ENCODE measurements at regions not wholly inside any gene's neighbourhood (a gene's known extent, or its start where the extent isn't known, plus 50 kb on each side); places are given as distances from the start of the nearest gene placed in this dataset.

DNA sequence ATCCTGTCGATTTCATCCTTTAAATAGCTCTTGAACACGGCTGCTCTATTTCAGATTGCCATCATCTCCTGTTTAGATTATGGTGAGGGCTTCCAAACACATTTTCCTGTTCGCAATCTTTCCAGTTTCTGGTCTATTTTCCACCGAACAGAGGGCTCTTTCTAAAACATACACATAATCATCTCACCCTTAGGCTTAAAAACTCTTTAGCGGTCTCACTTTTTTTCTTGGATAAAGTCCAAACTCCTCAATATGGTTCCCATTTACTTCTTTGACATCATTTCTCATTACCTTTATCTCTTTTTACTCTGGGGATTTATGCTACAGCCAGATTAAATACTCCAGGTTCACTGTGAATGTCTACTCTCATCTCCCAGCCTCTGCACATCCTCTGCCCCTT, 103.4 kb upstream of the STMND1 start (continued):
- TF ChIP-seq, protein P1, sequence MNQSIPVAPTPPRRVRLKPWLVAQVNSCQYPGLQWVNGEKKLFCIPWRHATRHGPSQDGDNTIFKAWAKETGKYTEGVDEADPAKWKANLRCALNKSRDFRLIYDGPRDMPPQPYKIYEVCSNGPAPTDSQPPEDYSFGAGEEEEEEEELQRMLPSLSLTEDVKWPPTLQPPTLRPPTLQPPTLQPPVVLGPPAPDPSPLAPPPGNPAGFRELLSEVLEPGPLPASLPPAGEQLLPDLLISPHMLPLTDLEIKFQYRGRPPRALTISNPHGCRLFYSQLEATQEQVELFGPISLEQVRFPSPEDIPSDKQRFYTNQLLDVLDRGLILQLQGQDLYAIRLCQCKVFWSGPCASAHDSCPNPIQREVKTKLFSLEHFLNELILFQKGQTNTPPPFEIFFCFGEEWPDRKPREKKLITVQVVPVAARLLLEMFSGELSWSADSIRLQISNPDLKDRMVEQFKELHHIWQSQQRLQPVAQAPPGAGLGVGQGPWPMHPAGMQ (IDR thresholded peaks at IDR 0.05; ENCODE audit: borderline replicate concordance), result no peak
- TF ChIP-seq ATF7 (IDR thresholded peaks at IDR 0.05; ENCODE audit: low read depth), result no peak

DNA sequence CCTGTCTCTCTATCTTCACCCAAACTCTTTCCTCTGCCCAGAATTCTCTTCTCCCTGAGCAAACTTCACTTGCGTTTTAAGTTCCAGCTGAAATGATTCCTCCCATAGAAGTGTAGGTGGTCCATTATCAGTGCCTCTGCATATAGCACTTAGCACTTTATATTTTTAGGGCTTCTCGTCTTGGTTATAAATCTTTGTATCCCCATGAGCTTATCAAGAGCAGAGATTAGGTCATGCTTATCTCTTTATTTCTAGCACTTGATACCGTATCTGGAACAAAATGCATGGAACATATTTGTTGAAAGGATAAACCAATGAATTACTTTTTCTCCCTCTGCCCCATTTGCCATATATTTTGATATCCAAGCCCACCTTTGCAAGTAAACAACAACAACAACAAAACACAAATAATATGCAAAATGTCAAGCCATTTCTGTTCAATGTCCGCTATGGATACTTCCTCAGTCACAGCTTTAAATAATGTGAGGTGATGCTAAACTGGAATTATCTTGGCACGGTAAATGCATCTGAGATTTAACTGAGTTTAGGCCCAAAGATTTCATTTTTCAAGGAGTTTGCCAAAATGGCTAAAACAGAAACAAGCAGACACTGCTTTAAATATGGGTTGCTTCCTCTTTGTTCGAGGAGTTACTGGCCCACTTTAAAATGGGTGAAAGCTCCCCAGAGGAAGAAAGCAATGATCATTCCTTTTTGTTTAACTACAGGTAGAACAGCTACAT, 106.2 kb upstream of the STMND1 start:
- FAIRE-seq (no peak), ATAC-seq (no peak), DNase-seq (ENCODE audit: low read depth, low spot score) (no peak)
- RAD21 ChIA-PET (ENCODE audit: unreplicated experiment), result no interaction called here
- Histone ChIP-seq H3K36me3 (ENCODE audit: control insufficient read depth in 2 of 2, insufficient read depth in 2 of 2, low read length in 1 of 2) (no peaks in the 10 kb centered on the region), H3K79me2 (ENCODE audit: control insufficient read depth, insufficient read depth, low read length) (no peaks in the 10 kb centered on the region), H3K27ac (ENCODE audit: control insufficient read depth, insufficient read depth) (no peak overlapping the region), H3K4me1 (ENCODE audit: control insufficient read depth, insufficient read depth, low read length) (no peaks in the 10 kb centered on the region), H2AFZ (ENCODE audit: control insufficient read depth, low read depth, low read length) (no peak overlapping the region), H3K9ac (ENCODE audit: control insufficient read depth, insufficient read depth, low read length) (no peak overlapping the region), H3K4me2 (ENCODE audit: control insufficient read depth, insufficient read depth) (no peak overlapping the region), H4K20me1 (ENCODE audit: control insufficient read depth, insufficient read depth) (no peaks in the 10 kb centered on the region), H3K4me3 (no peak overlapping the region), H3K27me3 (replicated peaks in 1 of 2; ENCODE audit: control insufficient read depth in 2 of 2, insufficient read depth in 2 of 2, low read length in 1 of 2) (no peaks in the 10 kb centered on the region; a peak in 1 of 4 replicates), H3K9me3 (replicated peaks; ENCODE audit: control insufficient read depth, insufficient read depth, low read length) (no peaks in the 10 kb centered on the region; the same call in 2 of the 3 replicates)
- TF ChIP-seq TCF3 (IDR thresholded peaks at IDR 0.05; ENCODE audit: borderline replicate concordance, insufficient read depth, low read depth, low read length) (no peak), NFIC (IDR thresholded peaks at IDR 0.05; ENCODE audit: low read depth, low read length) (no peak), RFX5 (IDR thresholded peaks at IDR 0.05; ENCODE audit: low read depth, low read length) (no peak), ZNF217 (IDR thresholded peaks at IDR 0.05) (no peak), ATF7 (IDR thresholded peaks at IDR 0.05; ENCODE audit: low read depth) (no peak), SMAD5 (IDR thresholded peaks at IDR 0.05; ENCODE audit: low read depth) (no peak), IRF4 (IDR thresholded peaks at IDR 0.05; ENCODE audit: low read depth, low read length) (no peak)
- TF ChIP-seq, protein P2, sequence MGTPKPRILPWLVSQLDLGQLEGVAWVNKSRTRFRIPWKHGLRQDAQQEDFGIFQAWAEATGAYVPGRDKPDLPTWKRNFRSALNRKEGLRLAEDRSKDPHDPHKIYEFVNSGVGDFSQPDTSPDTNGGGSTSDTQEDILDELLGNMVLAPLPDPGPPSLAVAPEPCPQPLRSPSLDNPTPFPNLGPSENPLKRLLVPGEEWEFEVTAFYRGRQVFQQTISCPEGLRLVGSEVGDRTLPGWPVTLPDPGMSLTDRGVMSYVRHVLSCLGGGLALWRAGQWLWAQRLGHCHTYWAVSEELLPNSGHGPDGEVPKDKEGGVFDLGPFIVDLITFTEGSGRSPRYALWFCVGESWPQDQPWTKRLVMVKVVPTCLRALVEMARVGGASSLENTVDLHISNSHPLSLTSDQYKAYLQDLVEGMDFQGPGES (IDR thresholded peaks at IDR 0.05), result no peak
- SMC1A ChIA-PET (ENCODE audit: uncharacterized antibody, unreplicated experiment), result interaction anchor here (0.7 kb wide), 1 partner anchor 491 kb away, joined by 3 read pairs; no protein-coding TSS in a partner anchor
- intact Hi-C loops (cut with micrococcal nuclease; ENCODE audit: unreplicated experiment) (no loop called here), in situ Hi-C loops (cut with MboI) (no loop called here)
- WGBS (ENCODE audit: insufficient coverage, insufficient replicate concordance, low lambda C conversion rate, missing lambda C conversion rate), result 41% methylated on average over 6 of the region's 6 CpGs
- POLR2A ChIA-PET, result no interaction called here
- no TSS peak for BruUV-seq (replicated peaks)
- CTCF ChIA-PET, result no interaction called here
